Dermis microvascular lymphatic vessel endothelial cell (primary cell): ENCODE measurements at regions not wholly inside any gene's neighbourhood (a gene's known extent, or its start where the extent isn't known, plus 50 kb on each side); places are given as distances from the start of the nearest gene placed in this dataset.

Experiments
- DNase-seq, 2 donors: peaks; one replicate each; pipeline versions ENCODE4 v3.0.0 to v3.0.0-alpha.2; 2010; ENCODE audit warnings: low read depth in 2 of 2

- no peak for DNase-seq
Observed at GRCh38 chr15:35320158-35320780, 225.7 kb downstream of the DPH6 start.

GRCh38 chr15:35319354-35319753 lies 226.6 kb downstream of the DPH6 start:
- no peak for DNase-seq

GRCh38 chr15:35317217-35317616 lies 228.7 kb downstream of the DPH6 start:
- DNase-seq, result no peak

DNA sequence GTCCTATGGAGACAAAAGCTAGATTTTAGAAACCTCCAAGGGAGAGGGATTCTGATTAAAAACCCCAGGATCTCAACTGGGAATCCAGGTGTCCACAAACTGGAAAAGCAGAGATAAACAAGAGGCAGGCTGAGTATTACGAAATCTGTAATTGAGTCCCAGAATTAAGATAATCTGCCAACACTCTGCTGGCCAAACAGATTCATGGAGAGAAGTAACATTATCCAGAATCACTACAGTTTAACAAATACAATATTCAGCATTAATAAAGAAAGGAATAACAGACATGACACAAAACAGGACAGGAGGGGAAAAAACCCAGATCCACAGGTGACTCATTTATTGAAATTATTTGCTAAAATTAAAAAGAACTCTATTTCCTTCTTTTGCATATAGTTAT lies 227.2 kb upstream of the NANOGP8 start:
- no peak for DNase-seq

DNA sequence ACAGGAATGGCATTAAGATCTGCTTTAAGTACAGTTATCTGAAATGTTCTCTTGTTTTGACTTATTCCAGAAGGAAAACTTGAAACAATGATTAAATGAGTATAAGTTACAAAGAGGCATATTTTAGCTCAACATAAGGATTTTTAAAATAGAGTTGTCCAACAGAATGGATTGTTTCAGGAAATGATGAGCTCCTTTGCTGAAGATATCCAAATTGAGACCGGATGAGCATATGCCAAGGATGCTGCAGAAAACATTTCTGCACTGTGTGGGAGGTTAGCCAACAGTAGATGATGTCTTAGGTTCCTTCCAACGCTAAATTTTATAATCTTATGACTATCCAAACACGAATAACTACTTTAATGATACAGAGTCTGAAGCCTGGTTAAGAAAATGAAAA lies 226.5 kb upstream of the NANOGP8 start:
- no peak for DNase-seq

DNA sequence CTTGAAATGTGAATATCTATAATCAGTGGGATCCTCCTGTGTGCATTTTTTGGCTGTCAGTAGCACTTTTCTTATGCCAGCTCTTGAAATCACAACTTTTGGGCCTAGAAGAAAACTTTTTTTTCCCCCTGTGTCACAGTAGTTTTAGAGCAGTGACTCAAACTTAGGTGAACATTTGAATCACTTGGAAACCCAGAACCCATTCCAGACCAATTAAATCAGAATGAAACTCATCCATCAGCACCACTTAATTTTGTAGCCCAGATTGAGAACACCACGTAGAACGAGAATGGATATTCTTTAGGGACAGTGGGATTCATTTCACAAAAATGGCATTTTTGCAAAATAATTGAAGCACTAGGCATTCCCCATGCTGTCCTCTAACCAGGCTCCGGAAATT lies 224.8 kb upstream of the NANOGP8 start:
- DNase-seq, result no peak

- DNase-seq, result peak; percentile 65 to 97
Observed at GRCh38 chr15:35308802-35309201, 223.7 kb upstream of the NANOGP8 start.

DNA sequence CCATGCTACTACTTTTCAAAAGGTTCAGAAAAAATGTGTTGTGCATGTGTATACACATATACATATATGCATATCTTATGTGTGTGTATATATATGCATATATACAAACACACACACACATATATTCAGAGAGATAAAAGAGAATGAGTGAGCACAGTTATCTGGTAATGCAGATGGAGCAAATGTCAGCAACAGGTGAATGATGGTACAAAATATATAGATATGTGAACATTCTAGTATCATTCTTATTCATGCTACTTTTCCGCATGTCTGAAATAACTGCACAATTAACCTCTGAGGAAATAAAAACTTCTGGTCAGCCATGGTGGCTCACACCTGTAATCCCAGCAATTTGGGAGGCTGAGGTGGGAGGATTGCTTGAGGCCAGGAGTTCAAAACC lies 222.6 kb upstream of the NANOGP8 start:
- DNase-seq, result no peak

DNA sequence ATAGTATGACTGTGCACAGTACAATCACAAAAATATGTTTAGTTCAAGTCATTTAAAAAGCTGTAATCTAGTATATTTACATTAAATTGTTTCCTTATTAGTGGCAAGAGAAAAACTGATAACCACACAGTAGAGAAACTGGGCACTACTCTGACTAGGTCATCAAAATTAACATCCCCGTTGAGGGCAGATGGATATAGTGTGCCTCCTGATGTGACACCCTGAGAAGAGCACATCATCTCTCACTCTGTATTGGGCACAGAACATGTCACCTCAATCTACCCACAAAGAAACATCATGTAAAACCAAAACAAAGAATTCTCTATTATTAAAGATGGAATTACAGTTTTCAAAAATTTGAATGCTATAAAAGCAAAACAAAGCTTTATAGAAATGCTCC lies 221.9 kb upstream of the NANOGP8 start:
- no peak for DNase-seq

GRCh38 chr15:35306361-35306981 lies 221.4 kb upstream of the NANOGP8 start:
- peak in 1 of 2 donors; percentile 88 for DNase-seq

- peak in 1 of 2 donors; percentile 95 for DNase-seq
Observed at GRCh38 chr15:35305946-35306345, 220.9 kb upstream of the NANOGP8 start.

GRCh38 chr15:35305031-35305550 lies 220.0 kb upstream of the NANOGP8 start:
- peak in 1 of 2 donors; percentile 30 for DNase-seq

- no peak for DNase-seq
Observed at GRCh38 chr15:35304389-35304788, 219.3 kb upstream of the NANOGP8 start.

DNA sequence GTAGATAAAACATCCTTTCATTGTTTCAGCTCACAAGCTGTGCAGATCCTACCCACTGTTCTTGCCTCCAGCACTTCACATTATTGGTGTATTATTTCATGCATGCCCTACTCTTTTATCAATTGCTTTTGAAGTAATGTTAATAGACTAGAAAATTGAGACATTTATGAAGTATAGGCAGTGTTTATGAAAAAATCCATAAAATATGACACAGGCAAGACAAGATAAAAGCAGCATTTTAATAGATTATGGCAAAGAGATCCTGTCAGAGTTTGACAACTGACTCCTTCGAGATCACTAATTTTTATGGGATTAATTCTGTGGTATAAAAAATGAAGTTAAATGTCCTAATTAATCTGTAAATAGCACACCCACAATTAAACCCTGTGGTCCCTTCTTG lies 217.2 kb upstream of the NANOGP8 start:
- no peak for DNase-seq

GRCh38 chr15:35301088-35301487 lies 216.0 kb upstream of the NANOGP8 start:
- DNase-seq, result no peak

DNA sequence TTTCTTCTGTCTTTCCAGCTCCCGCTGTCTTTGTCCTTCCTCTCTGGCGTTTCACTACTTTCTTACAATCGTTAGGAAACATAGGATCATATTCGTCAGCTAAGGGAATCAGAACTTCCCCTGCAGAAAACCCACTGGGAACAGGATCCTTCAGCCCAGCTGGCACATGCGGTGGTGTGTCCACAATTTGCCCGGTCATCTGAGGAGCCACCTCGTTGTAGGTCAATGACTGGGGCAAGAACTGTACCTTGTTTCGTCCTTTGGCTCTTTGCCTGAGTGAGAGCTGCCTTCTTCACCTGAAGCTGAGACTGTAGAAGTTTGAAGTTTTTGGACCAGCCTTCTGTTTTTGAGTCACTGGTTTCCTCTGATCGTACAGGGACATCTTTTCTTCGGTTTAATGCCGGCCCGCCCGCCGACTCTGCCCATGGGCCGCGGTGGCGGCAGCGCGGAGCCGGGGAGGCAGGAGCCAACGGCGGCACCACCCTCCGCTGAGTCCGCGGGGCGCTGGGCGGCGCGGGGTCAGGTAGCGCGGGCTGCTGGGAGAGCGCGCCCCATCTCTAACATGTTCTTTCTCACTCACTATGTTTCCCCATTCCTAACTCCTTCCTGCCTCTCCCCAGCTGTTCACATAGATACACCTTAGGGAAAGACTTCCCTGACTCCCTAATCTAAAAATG lies 214.1 kb upstream of the NANOGP8 start:
- no peak for DNase-seq

GRCh38 chr15:35298509-35298908 lies 213.4 kb upstream of the NANOGP8 start:
- no peak for DNase-seq

- peak; percentile 35 to 81 for DNase-seq
Observed at GRCh38 chr15:35293353-35294130, 208.4 kb upstream of the NANOGP8 start.

DNA sequence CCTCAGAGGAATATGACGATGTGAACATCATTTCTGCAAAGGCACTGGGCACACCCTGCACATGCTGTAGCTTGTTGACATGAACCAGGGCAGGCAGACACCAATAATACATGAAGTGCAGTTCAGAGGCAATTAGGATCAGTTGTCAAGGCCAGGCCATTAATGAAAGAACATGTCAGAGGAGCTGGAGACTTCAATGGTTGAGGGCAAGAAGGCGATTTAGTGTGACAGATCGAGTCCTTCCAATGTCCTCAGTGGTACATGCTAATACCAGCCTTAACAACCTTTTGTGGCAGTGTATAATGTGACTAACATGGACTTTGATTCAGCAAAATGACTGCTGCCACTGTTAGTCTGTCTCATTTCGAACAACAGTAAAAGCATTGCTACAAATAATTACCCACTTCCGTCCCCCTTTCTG lies 205.2 kb upstream of the NANOGP8 start:
- no peak for DNase-seq

DNA sequence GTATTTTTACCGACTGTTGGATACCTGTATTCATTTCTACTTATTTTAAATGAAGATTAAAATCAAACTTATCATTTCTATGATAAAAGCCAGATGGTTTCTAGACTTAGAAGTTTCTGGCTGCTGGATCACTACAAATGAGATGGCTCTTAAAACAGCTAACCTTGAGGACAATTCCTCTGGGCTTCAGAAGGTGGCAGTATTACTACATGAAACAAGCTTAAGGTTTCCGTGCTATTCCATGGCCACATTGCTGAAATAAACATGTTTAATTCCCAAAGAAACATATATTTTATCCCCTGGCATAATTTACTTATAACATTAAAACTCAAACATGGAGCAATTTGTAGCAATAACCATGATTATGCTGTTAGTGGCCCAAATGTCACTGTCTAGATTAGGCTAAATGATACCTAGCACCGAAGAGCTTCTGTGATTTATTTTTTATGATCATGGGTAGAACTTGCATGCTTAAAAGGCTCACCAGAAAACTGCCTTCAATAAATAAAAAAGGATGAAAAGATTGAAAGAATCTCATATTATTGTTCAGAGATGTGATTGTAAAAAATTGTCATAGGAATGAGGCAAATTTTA lies 204.0 kb upstream of the NANOGP8 start:
- peak; percentile 57 to 78 for DNase-seq

GRCh38 chr15:35288580-35288979 lies 203.5 kb upstream of the NANOGP8 start:
- no peak for DNase-seq

DNA sequence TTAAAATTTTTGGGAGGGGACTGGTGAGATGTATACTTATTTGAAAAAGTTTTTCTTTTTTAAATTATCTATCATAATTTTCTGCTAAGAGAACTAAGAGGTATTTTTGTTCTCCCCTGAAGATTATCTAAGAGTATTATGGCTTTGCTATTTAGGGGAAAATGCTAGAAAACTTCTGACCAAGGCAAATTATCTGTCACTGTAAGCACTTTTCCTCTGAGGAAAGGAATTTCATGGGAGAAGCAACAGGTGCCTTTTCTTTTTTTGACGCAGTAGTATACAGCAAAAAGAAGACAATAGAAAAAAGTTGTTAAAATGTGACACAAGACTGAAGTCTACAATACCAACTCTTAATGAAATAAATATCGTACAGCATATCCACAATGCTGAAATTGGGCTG lies 201.6 kb upstream of the NANOGP8 start:
- DNase-seq, result no peak
